ENCODE measurements at regions not wholly inside any gene's neighbourhood (a gene's known extent, or its start where the extent isn't known, plus 50 kb on each side); places are given as distances from the start of the nearest gene placed in this dataset.
A peak's percentile ranks its signal among the peaks of the same experiment; 100 is the strongest.

GRCh38 chr17:77749321-77749751 is 209.2 kb upstream of the TNRC6C start:
- 81% methylated on average over 6 of the region's 6 CpGs; no CpG with 5 or more reads in 1 of the 2 experiments for WGBS, 2 experiments (ENCODE audit: extremely low coverage in 1 of 2, insufficient coverage in 1 of 2, insufficient read length in 1 of 2, insufficient replicate concordance in 2 of 2, low coverage in 1 of 2, low lambda C conversion rate in 2 of 2, missing lambda C conversion rate in 1 of 2)
- Histone ChIP-seq H3K36me3 (ENCODE audit: control insufficient read depth in 2 of 4, insufficient read depth in 4 of 4, low read length in 3 of 4) (no peaks in the 10 kb centered on the region), H2AK5ac (ENCODE audit: low read depth, low read length) (no peak overlapping the region), H3K4me2 (ENCODE audit: insufficient read depth in 1 of 2, low read depth in 2 of 2, low read length in 2 of 2) (no peak overlapping the region), H4K8ac (ENCODE audit: extremely low read depth, insufficient read depth, low read length) (no peak overlapping the region), H3K23ac (ENCODE audit: insufficient read length) (no peak overlapping the region), H2AFZ (ENCODE audit: low read length) (no peak overlapping the region), H2BK20ac (ENCODE audit: low read length) (no peak overlapping the region; the same call in 1 of the 2 replicates), H3K4ac (replicated peaks; ENCODE audit: insufficient read length, low read depth, low read length) (no peak overlapping the region), H4K91ac (replicated peaks; ENCODE audit: insufficient read length, low read length) (no peak overlapping the region), H4K5ac (ENCODE audit: insufficient read length, low read depth, low read length) (no peak overlapping the region), H3K4me3 (ENCODE audit: extremely low read depth in 1 of 4, insufficient read depth in 2 of 4, low read depth in 3 of 4, low read length in 4 of 4) (no peak overlapping the region; a peak in 1 of 8 replicates), H2BK120ac (replicated peaks; ENCODE audit: low read depth, low read length) (no peak overlapping the region), H2BK15ac (ENCODE audit: low read length) (no peak overlapping the region), H2BK5ac (ENCODE audit: low read depth, low read length) (no peak overlapping the region), H3K14ac (ENCODE audit: insufficient read length) (no peak overlapping the region), H3K18ac (ENCODE audit: extremely low read depth, low read length) (no peak overlapping the region), H3K9ac (replicated peaks in 1 of 4; ENCODE audit: extremely low read depth in 1 of 4, low read depth in 3 of 4, low read length in 3 of 4) (no peak overlapping the region), H3K4me1 (replicated peaks in 1 of 4; ENCODE audit: control insufficient read depth in 3 of 4, insufficient read depth in 4 of 4, low read length in 3 of 4) (peaks cover 0 to 21% (median 0%) of the 10 kb centered on the region in 4 experiments; a peak in 4 of 7 replicates), H3K9me3 (ENCODE audit: insufficient read depth in 2 of 2, low read depth in 1 of 2, low read length in 1 of 2) (no peaks in the 10 kb centered on the region), H2BK12ac (ENCODE audit: low read depth, low read length) (no peak overlapping the region), H3K79me2 (ENCODE audit: control insufficient read depth in 1 of 2, insufficient read depth in 2 of 2, low read length in 2 of 2) (no peaks in the 10 kb centered on the region), H4K20me1 (replicated peaks in 1 of 2; ENCODE audit: control insufficient read depth in 1 of 2, insufficient read depth in 2 of 2, low read length in 2 of 2) (no peaks in the 10 kb centered on the region), H3K27me3 (replicated peaks in 1 of 4; ENCODE audit: control insufficient read depth in 3 of 4, extremely low read depth in 1 of 4, insufficient read depth in 3 of 4, low read length in 3 of 4) (peaks cover 0 to 4% (median 0%) of the 10 kb centered on the region in 4 experiments; a peak in 1 of 7 replicates), H3K79me1 (ENCODE audit: low read depth, low read length) (no peaks in the 10 kb centered on the region), H3K27ac (ENCODE audit: low read depth, low read length) (no peak overlapping the region), H3K56ac (replicated peaks; ENCODE audit: insufficient read length, low read depth, low read length) (no peak overlapping the region), H3K23me2 (ENCODE audit: low read depth, low read length) (no peaks in the 10 kb centered on the region)
- CTCF ChIA-PET (ENCODE audit: partially characterized antibody): interaction anchor here (0.5 to 1.5 kb wide), 4 partner anchors 9 to 207 kb away, joined by 3 to 4 read pairs (median 3); no protein-coding TSS in a partner anchor
- POLR2A ChIA-PET (ENCODE audit: partially characterized antibody): no interaction called here
- TF ChIP-seq RNF2 (IDR thresholded peaks at IDR 0.05; ENCODE audit: borderline replicate concordance, low read depth, low read length, missing control alignments, poor library complexity, severe bottlenecking): no peak
- TF ChIP-seq RAD21 (IDR thresholded peaks at IDR 0.05 in 1 of 2, conservative IDR thresholded peaks at IDR 0.05 in 1 of 2; ENCODE audit: low read depth in 2 of 2, low read length in 2 of 2): peak in 1 of 2 experiments; percentile 13; a peak in 1 of 4 replicates
- no peak for FAIRE-seq
- DNase-seq (ENCODE audit: low read depth in 1 of 2, low spot score in 2 of 2): no peak
